Kidney (tissue), 13 donors: ENCODE measurements at regions not wholly inside any gene's neighbourhood (a gene's known extent, or its start where the extent isn't known, plus 50 kb on each side); places are given as distances from the start of the nearest gene placed in this dataset.

Experiments used
- DNase-seq, 5 donors: peaks; one replicate each; pipeline ENCODE4 v3.0.0-alpha.2; 2013 to 2020
- FAIRE-seq: peaks from 2 replicates; lab custom pipeline; 2012; peaks lifted over from hg19 to GRCh38; lab: Jason Lieb, UNC
- H3K27ac ChIP-seq, 2 donors: one replicate each; pipeline ENCODE4 v1.7.0; 2013; ENCODE audit warnings: low read depth in 2 of 2, low read length in 2 of 2, inconsistent platforms in 1 of 2
- H3K27me3 ChIP-seq: one replicate; pipeline ENCODE4 v1.7.1; 2013; ENCODE audit warnings: low read length, inconsistent platforms; ENCODE audit not compliant: control insufficient read depth, insufficient read depth
- H3K36me3 ChIP-seq, 3 donors: one replicate each; pipeline versions ENCODE4 v1.7.0 to v1.7.1; 2013; ENCODE audit warnings: low read length in 3 of 3, control low read depth in 1 of 3, inconsistent platforms in 1 of 3; ENCODE audit not compliant: insufficient read depth in 3 of 3, control insufficient read depth in 2 of 3
- H3K4me1 ChIP-seq, 3 donors: one replicate each; pipeline versions ENCODE4 v1.7.0 to v1.7.1; 2013; ENCODE audit warnings: low read length in 3 of 3, inconsistent platforms in 1 of 3, low read depth in 1 of 3; ENCODE audit not compliant: control insufficient read depth in 2 of 3, insufficient read depth in 2 of 3
- H3K4me3 ChIP-seq, 3 donors: one replicate each; pipeline versions ENCODE4 v1.7.0 to v1.8.1; 2013; ENCODE audit warnings: low read length in 3 of 3, control low read depth in 1 of 3, inconsistent platforms in 1 of 3
- H3K9ac ChIP-seq, 3 donors: one replicate each; pipeline versions ENCODE4 v1.7.0 to v1.7.1; 2013; ENCODE audit warnings: low read length in 3 of 3, control low read depth in 1 of 3, inconsistent platforms in 1 of 3
- H3K9me3 ChIP-seq, 3 donors: one replicate each; pipeline versions ENCODE4 v1.7.0 to v1.7.1; 2013; ENCODE audit warnings: low read length in 3 of 3, control low read depth in 1 of 3, inconsistent platforms in 1 of 3; ENCODE audit not compliant: control insufficient read depth in 2 of 3, insufficient read depth in 1 of 3
- CTCF ChIP-seq: IDR thresholded peaks from 3 replicates; pipeline ENCODE4 v1.5.1; 2012; ENCODE audit warnings: mild to moderate bottlenecking, moderate library complexity, borderline replicate concordance; ENCODE audit not compliant: insufficient read depth; ENCODE audit errors: extremely low read depth
- intact Hi-C: fragments of 100-400 bp; cut with DNase I; formaldehyde crosslinking; loops from one replicate; pipeline ENCODE4 v1.11.1; 2022
- donor health status: control.
- donor health status: control.
- donor health status: control.
- donor health status: control.
- donor health status: control.
- donor health status: DM: yes; HTN: yes; CAD: no.
- donor health status: Normal renal cell carcinoma (clear cell type).

GRCh38 chr5:36522746-36523065 is 83.7 kb upstream of the SLC1A3 start:
- no peak for DNase-seq
- no peak for TF ChIP-seq CTCF
- Histone ChIP-seq H3K9me3 (peaks cover 0 to 4% (median 0%) of the 10 kb centered on the region in 3 donors), H3K27ac (no peak overlapping the region), H3K27me3 (no peaks in the 10 kb centered on the region), H3K36me3 (no peaks in the 10 kb centered on the region), H3K4me1 (no peaks in the 10 kb centered on the region), H3K4me3 (no peak overlapping the region), H3K9ac (no peak overlapping the region)
- no peak for FAIRE-seq
- intact Hi-C loops = no loop called here

GRCh38 chr5:36523450-36523849 is 83.0 kb upstream of the SLC1A3 start:
- Histone ChIP-seq H3K9me3 (no peaks in the 10 kb centered on the region), H3K9ac (no peak overlapping the region), H3K36me3 (no peaks in the 10 kb centered on the region), H3K27ac (no peak overlapping the region), H3K27me3 (no peaks in the 10 kb centered on the region), H3K4me3 (no peak overlapping the region), H3K4me1 (no peaks in the 10 kb centered on the region)
- no peak for TF ChIP-seq CTCF
- intact Hi-C loops = no loop called here
- no peak for DNase-seq
- FAIRE-seq = no peak

- FAIRE-seq = no peak
Measured at GRCh38 chr5:36523926-36524325, 82.5 kb upstream of the SLC1A3 start.

More at GRCh38 chr5:36523926-36524325, 82.5 kb upstream of the SLC1A3 start:
- no peaks in the 10 kb centered on the region for H3K9me3 ChIP-seq
- intact Hi-C loops = no loop called here
- H3K27me3 ChIP-seq = no peaks in the 10 kb centered on the region
- no peaks in the 10 kb centered on the region for H3K4me1 ChIP-seq
- H3K9ac ChIP-seq = no peak overlapping the region
- no peak for DNase-seq
- no peak overlapping the region for H3K27ac ChIP-seq
- TF ChIP-seq CTCF = no peak
- no peaks in the 10 kb centered on the region for H3K36me3 ChIP-seq
- no peak overlapping the region for H3K4me3 ChIP-seq
